ENCODE measurements at regions not wholly inside any gene's neighbourhood (a gene's known extent, or its start where the extent isn't known, plus 50 kb on each side); places are given as distances from the start of the nearest gene placed in this dataset.

GRCh38 chr9:108012886-108013665 lies 523.5 kb upstream of the KLF4 start:
- DNase-seq: no peak

- DNase-seq: no peak
These were observed 522.8 kb upstream of the KLF4 start for GRCh38 chr9:108012405-108012804.

- DNase-seq: no peak
These were observed 514.0 kb upstream of the KLF4 start for GRCh38 chr9:108003526-108003925.

GRCh38 chr9:108002371-108002956 lies 512.9 kb upstream of the KLF4 start:
- no peak for DNase-seq

DNA sequence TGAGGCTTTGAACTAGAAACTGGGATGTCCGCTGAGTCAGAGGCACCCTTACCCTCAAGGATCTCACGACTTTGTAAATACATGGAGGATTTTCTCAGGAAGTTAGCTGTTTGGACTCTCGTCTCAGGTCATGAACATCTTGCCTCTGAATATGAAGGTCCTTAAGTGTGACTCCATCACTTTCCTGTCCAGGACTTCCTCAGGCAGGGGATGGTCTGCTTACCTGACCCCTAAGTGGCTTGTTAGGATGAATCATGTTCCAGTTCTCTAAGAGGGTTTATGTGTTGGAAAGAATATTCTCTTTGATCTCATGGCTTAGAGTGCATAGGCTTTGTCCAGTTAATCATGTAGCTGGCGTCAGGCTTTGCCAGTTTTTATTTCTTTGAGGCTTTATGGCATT lies 511.7 kb upstream of the KLF4 start:
- DNase-seq: no peak

- DNase-seq: no peak
These were observed 510.3 kb upstream of the KLF4 start for GRCh38 chr9:107999890-108000289.

DNA sequence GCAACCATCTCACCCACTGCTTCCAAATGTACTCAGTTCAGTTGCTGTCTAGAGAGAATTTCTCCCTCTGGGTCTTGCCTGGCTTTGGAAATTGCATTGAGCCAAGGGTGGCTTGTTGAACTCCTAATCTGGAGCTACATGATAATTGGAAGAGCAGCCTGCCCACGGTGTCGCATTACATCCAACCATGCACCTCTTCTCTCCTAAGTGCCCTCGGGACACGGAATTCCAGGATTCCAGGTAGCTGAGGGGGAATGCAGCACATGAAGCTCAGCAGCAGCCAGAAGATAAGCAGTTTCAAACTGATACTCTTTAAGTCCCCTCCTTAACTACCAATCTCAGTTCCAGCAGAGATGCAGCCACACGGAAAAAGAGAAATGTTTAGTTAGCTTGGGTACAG lies 509.4 kb upstream of the KLF4 start:
- DNase-seq: no peak

GRCh38 chr9:107994648-107995047 lies 505.1 kb upstream of the KLF4 start:
- no peak for DNase-seq

DNA sequence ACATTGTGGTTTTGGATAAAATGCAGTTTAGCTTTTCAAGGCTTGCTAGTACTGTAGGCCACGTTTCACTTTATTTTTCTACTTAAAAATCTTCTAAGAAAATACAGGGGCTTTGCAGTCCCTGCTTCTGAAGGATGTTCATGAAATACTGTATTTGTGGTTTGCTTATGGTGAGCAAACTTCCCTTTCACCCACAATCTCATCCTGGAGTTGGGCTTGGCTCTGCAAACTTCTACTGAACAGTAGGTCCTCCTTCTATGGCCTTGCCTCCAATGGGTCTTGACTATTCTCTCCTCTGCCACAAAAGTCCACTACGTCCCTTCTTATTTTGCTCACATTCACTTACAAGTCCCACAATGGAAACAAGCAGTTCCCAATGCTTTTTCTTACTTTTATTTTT lies 502.7 kb upstream of the KLF4 start:
- DNase-seq: no peak

DNA sequence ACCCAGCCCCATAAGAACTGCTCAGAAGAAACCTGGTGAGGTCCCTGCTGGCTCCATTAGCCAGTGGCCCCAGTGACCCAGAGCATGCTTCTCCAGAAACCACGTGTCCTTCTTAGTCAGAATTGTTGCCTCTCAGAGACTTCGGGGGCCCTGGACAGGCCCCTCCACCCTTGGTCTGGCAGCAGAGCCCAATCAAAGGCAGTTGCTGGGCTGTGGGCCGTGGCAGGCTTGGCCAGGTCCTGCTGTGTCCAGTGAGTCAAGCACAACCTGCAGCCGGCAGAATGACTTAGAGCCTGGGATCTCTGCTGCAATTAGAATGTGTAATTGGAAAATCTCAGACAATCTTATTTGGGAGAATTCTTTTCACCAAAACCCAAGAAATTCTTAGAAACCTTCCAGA lies 502.0 kb upstream of the KLF4 start:
- DNase-seq: no peak

- DNase-seq: no peak
These were observed 500.0 kb upstream of the KLF4 start for GRCh38 chr9:107989544-107989943.

GRCh38 chr9:107989099-107989498 lies 499.5 kb upstream of the KLF4 start:
- DNase-seq: no peak

DNA sequence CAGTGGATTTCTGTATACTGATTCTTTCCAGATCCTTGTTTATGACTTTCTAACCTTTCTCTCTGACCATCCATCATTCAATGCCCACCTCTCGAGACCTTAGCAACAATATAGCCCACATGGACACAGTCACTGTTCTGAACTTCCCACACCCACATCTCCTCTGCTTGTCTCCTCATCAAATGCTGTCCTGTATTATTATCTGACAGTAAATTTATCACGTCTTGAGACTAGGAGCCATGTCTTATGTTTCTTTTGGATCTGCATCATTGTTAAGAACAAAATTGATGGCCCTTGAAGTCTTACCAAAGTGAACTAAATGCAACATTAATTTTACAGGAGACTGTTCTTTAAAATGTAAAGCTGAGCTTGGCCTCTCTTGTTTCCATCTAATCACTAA lies 495.4 kb upstream of the KLF4 start:
- no peak for DNase-seq

DNA sequence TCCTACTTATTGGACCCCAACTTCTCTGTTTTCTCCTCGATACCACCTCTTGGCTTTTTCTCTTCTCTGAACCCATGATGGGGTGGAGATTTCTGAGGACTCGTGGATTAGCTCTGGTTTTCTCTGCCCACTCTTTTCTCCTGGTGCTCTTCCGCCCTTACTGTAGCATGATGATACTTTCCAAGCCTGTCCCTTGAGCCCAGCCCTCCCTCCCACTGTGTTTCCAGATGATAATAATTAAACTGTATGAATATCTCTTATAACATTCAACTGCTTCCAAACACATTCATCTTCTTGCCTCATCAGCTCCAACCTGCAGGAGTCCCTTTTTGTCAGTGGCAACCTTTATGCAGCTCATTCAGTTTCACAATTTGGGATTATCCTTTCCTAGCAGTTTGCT lies 494.2 kb upstream of the KLF4 start:
- DNase-seq: no peak

GRCh38 chr9:107983181-107983603 lies 493.6 kb upstream of the KLF4 start:
- DNase-seq: no peak

- DNase-seq: no peak
These were observed 493.2 kb upstream of the KLF4 start for GRCh38 chr9:107982745-107983144.

DNA sequence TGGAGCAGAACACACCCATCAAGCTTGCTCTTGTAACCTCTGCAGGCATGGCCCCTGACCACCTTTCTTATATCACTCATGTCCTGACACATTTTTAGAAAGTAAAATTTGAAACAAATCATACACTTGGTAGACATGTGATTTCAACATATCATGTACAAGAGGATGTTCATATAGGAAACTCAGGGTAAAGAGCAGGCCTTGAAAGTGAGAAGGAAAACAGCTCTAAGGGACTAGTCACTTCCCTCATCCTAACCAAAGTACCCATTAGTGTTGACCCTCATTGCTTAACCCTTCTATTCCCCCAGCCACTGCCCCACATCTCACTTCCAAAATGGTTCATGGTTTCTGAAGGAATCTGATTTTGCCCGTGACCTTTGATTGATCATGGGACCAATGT lies 492.4 kb upstream of the KLF4 start:
- no peak for DNase-seq

DNA sequence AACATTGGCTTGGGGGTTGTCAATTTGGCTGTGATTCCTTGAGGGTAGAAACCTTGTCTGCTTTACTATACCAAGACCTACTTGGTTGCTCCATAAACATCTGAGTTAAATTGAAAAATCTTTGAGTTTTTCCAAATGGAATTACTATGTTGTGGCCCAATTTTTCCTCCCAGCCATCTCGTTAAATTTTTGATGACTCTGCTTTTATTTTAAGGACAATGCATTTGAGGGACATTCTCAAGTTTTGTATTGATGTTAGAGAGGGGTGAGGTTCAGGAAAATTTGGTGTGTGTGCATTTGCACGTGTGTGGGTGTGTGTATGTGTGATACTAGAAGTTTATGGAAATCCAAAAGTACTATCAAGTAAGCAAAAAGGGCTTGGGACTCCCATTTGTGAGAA lies 491.4 kb upstream of the KLF4 start:
- no peak for DNase-seq

DNA sequence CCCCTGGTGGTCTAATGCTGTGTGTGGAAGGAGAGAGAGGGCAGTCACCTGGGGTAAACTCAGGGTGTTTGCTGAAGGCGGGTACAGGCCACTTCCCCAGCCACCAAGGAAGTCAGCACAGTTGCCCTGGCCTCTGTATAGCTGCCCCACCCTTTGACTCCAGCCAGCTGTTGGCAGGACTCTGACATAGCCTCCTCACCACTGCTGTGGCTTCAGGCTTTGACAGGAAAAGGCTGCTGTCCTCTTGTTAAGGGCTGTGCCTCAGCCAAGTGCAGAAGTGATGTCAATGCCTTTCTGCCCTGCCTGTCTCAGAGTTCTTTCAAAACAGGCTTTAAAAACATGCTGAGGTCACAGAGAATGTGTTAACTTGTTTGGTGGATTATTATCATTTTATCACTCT lies 487.2 kb upstream of the KLF4 start:
- DNase-seq: no peak

- no peak for DNase-seq
These were observed 485.9 kb upstream of the KLF4 start for GRCh38 chr9:107975426-107976010.

- no peak for DNase-seq
These were observed 483.9 kb upstream of the KLF4 start for GRCh38 chr9:107973451-107973850.

DNA sequence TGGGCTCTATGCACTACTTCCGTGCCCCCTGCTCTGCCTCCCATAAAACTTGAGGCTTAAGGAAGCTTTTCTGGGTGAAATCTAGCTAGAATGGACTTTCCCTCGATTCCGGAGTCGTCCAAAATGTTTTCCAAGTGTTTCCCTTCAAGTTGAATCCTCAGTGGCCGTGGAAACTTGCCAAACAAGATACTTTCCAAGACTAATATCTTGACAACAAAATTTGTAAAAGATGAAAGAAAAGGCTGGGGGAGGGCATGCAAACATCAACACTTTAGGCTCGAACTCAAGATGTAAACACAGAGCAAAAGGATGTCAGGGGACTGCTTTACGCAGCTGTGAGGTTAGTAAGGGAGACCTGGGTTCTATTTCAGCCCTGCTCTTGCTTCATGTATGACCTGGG lies 482.8 kb upstream of the KLF4 start:
- no peak for DNase-seq

DNA sequence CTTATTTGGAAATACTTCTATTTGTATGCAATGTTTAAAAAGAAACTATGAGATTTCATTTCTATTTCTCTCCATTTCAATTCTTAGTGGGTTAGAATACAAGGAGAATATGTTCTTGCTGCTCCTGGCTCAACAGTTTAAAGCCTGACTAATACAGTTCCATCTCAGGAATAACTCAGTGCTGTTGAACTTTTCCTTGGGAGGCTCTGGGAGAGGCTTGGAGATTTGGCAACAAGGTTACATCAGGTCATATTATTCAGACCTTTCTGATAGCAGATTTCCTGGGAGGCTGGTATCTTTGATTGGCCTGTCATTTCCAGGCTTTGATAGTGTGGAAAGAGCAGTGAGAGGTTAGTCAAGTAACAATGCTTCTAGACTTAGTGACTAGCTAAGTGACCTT lies 481.7 kb upstream of the KLF4 start:
- no peak for DNase-seq

DNA sequence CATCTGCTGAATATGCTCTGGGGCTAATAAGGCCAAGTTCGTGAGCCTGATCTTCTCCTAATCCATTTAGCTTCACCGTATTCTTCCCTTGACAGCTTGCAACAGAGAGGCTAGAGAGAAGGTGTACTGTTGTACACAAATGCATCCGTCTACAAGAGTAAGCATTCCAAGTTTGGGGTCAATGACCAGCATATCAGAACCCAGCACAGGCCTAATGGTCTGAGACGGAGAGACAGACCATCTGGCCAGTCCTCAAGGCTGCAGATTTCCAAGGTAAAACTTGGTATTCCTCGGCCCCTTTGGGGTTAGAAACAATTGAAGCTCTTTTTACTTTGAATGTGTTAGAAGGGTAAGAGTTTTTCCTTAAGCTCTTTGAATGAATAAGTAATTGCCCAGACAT lies 481.2 kb upstream of the KLF4 start:
- DNase-seq: no peak

DNA sequence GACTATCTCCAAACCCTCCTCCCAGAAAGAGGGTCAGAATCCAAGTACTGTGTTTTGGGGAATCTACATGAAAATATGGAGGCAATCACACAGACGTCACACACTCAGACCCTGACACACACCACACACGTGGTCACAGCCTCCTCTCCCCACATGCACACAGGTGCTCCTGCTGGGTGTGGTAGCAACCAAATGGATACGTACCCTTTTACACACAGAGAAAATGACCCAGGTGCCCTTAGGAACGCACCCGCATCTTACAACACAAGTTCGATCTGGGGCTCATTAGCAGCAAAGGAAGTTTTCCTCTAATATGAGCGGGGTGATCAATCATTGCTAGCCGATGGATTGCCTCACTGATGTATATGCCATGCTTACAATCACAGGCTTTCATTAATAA lies 480.2 kb upstream of the KLF4 start:
- DNase-seq: no peak
